AG08395 (cell line): ENCODE measurements at regions not wholly inside any gene's neighbourhood (a gene's known extent, or its start where the extent isn't known, plus 50 kb on each side); places are given as distances from the start of the nearest gene placed in this dataset.

Source experiments
- DNase-seq: peaks from one replicate; pipeline ENCODE4 v3.0.0; 2012; ENCODE audit warnings: mixed read lengths, low spot score

GRCh38 chr19:29429021-29429420, 96.8 kb upstream of the VSTM2B start:
- DNase-seq, result no peak

- DNase-seq, result no peak
Measured at GRCh38 chr19:29429581-29429980, 96.2 kb upstream of the VSTM2B start.

- DNase-seq, result no peak
Measured at GRCh38 chr19:29431332-29431731, 94.5 kb upstream of the VSTM2B start.

- no peak for DNase-seq
Measured at GRCh38 chr19:29432677-29433076, 93.1 kb upstream of the VSTM2B start.

- DNase-seq, result no peak
Measured at GRCh38 chr19:29436591-29437103, 89.1 kb upstream of the VSTM2B start.

- DNase-seq, result no peak
Measured at GRCh38 chr19:29439021-29439420, 86.8 kb upstream of the VSTM2B start.

- no peak for DNase-seq
Measured at GRCh38 chr19:29439688-29440550, 85.9 kb upstream of the VSTM2B start.

- DNase-seq, result no peak
Measured at GRCh38 chr19:29442094-29442493, 83.7 kb upstream of the VSTM2B start.

- DNase-seq, result no peak
Measured at GRCh38 chr19:29442910-29443309, 82.9 kb upstream of the VSTM2B start.

GRCh38 chr19:29445246-29445645, 80.5 kb upstream of the VSTM2B start:
- no peak for DNase-seq

- DNase-seq, result no peak
Measured at GRCh38 chr19:29446361-29446760, 79.4 kb upstream of the VSTM2B start.

- DNase-seq, result no peak
Measured at GRCh38 chr19:29448046-29448445, 77.7 kb upstream of the VSTM2B start.

GRCh38 chr19:29449371-29449770, 76.4 kb upstream of the VSTM2B start:
- DNase-seq, result no peak

GRCh38 chr19:29450306-29450705, 75.5 kb upstream of the VSTM2B start:
- no peak for DNase-seq

- DNase-seq, result no peak
Measured at GRCh38 chr19:29450812-29451211, 75.0 kb upstream of the VSTM2B start.

GRCh38 chr19:29454109-29454508, 71.7 kb upstream of the VSTM2B start:
- no peak for DNase-seq

- DNase-seq, result no peak
Measured at GRCh38 chr19:29457413-29457812, 68.4 kb upstream of the VSTM2B start.

- no peak for DNase-seq
Measured at GRCh38 chr19:29467824-29468401, 57.9 kb upstream of the VSTM2B start.

- DNase-seq, result no peak
Measured at GRCh38 chr19:29475469-29475868, 50.3 kb upstream of the VSTM2B start.
